ENCODE measurements at regions not wholly inside any gene's neighbourhood (a gene's known extent, or its start where the extent isn't known, plus 50 kb on each side); places are given as distances from the start of the nearest gene placed in this dataset.

DNA sequence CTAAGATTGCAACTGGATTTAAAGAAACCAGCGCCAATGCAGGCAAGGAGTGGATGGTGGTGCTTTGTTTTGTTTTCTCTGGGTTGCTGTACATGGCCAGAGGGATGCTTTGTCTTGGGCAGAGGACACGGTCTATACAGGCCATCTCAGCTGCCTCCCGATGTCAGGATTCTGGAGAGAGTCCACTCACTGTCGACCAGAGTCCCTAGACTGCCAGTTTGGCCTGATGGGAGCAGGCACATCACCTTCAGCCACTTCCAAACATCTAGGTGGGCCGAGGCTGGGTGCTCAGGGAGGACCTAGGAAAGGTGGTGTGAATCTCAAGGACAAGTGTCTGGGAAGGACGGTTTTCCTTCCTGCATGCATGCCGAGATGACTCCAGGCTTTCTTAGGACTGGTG lies 152.1 kb downstream of the BUB3 start:
- WGBS (ENCODE audit: insufficient coverage): 83% methylated on average over 6 of the region's 7 CpGs
- Histone ChIP-seq H3K9ac (ENCODE audit: insufficient read depth, low read length, poor library complexity, severe bottlenecking) (no peak overlapping the region), H3K4me3 (replicated peaks in 1 of 3; ENCODE audit: low read depth in 2 of 3, low read length in 3 of 3) (no peak overlapping the region), H4K20me1 (ENCODE audit: insufficient read depth, low read length) (no peaks in the 10 kb centered on the region), H3K27me3 (ENCODE audit: control insufficient read depth in 2 of 2, insufficient read depth in 2 of 2, low read length in 2 of 2) (no peaks in the 10 kb centered on the region), H3K4me1 (ENCODE audit: control insufficient read depth in 1 of 2, insufficient read depth in 2 of 2, low read length in 2 of 2) (no peaks in the 10 kb centered on the region), H3K4me2 (replicated peaks; ENCODE audit: extremely low read depth, low read length, poor library complexity, severe bottlenecking) (no peak overlapping the region), H2AFZ (ENCODE audit: insufficient read depth, low read depth, low read length, poor library complexity, severe bottlenecking) (no peak overlapping the region), H3K27ac (ENCODE audit: low read depth in 1 of 2, low read length in 2 of 2) (no peak overlapping the region), H3K36me3 (replicated peaks in 1 of 2; ENCODE audit: control insufficient read depth in 1 of 2, insufficient read depth in 2 of 2, low read length in 2 of 2) (no peaks in the 10 kb centered on the region), H3K9me3 (replicated peaks in 1 of 2; ENCODE audit: control insufficient read depth in 1 of 2, insufficient read depth in 1 of 2, low read length in 2 of 2) (peaks cover 0 to 5% of the 10 kb centered on the region in 2 donors), H3K79me2 (ENCODE audit: insufficient read depth, low read length) (no peaks in the 10 kb centered on the region)
- Mint-ChIP-seq H3K4me1 (no peaks in the 10 kb centered on the region), H3K27ac (no peak overlapping the region), H3K4me3 (no peak overlapping the region), H3K36me3 (no peaks in the 10 kb centered on the region), H3K9me3 (peaks cover 0 to 8% (median 1%) of the 10 kb centered on the region in 7 donors), H3K27me3 (ENCODE audit: low read depth in 3 of 3) (peaks cover 0 to 5% (median 3%) of the 10 kb centered on the region in 3 donors)
- intact Hi-C loops (cut with micrococcal nuclease): no loop called here
- DNase-seq: no peak
- TF ChIP-seq, protein P1, sequence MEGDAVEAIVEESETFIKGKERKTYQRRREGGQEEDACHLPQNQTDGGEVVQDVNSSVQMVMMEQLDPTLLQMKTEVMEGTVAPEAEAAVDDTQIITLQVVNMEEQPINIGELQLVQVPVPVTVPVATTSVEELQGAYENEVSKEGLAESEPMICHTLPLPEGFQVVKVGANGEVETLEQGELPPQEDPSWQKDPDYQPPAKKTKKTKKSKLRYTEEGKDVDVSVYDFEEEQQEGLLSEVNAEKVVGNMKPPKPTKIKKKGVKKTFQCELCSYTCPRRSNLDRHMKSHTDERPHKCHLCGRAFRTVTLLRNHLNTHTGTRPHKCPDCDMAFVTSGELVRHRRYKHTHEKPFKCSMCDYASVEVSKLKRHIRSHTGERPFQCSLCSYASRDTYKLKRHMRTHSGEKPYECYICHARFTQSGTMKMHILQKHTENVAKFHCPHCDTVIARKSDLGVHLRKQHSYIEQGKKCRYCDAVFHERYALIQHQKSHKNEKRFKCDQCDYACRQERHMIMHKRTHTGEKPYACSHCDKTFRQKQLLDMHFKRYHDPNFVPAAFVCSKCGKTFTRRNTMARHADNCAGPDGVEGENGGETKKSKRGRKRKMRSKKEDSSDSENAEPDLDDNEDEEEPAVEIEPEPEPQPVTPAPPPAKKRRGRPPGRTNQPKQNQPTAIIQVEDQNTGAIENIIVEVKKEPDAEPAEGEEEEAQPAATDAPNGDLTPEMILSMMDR (IDR thresholded peaks at IDR 0.05): no peak

DNA sequence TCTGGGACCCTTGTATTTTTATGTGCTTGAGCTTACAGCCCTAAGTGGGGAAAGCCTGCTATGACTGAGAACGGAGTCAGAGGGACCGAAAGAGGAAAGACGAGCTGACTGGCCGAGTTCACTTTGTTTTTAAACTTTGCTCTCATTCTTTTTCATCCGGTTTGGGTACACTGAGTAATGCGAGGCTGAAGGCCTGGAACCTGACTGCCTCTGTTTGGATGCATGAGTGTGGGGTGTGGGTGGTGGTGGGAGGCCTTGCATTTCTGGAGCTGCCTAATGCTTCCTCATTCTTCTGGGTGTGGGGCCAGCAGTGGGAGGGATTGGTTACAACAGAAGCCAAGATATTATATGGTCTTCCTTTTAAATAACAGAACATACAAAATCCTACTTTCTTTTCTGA lies 155.5 kb downstream of the BUB3 start:
- no peak overlapping the region for H3K4me3 ChIP-seq (replicated peaks in 1 of 3; ENCODE audit: low read depth in 2 of 3, low read length in 3 of 3)
- no peak for DNase-seq
- H3K36me3 Mint-ChIP-seq: no peaks in the 10 kb centered on the region
- intact Hi-C loops (cut with micrococcal nuclease): no loop called here
- no peak overlapping the region for H3K27ac Mint-ChIP-seq
- no peaks in the 10 kb centered on the region for H4K20me1 ChIP-seq (ENCODE audit: insufficient read depth, low read length)
- H3K36me3 ChIP-seq (replicated peaks in 1 of 2; ENCODE audit: control insufficient read depth in 1 of 2, insufficient read depth in 2 of 2, low read length in 2 of 2): no peaks in the 10 kb centered on the region
- no peaks in the 10 kb centered on the region for H3K9me3 ChIP-seq (replicated peaks in 1 of 2; ENCODE audit: control insufficient read depth in 1 of 2, insufficient read depth in 1 of 2, low read length in 2 of 2)
- H3K79me2 ChIP-seq (ENCODE audit: insufficient read depth, low read length): no peaks in the 10 kb centered on the region
- H3K4me3 Mint-ChIP-seq: no peak overlapping the region
- H3K27me3 Mint-ChIP-seq (ENCODE audit: low read depth in 3 of 3): peaks cover 0 to 3% (median 1%) of the 10 kb centered on the region in 3 donors
- no peak overlapping the region for H3K9ac ChIP-seq (ENCODE audit: insufficient read depth, low read length, poor library complexity, severe bottlenecking)
- TF ChIP-seq, protein P1 (IDR thresholded peaks at IDR 0.05): no peak
- H3K4me1 ChIP-seq (ENCODE audit: control insufficient read depth in 1 of 2, insufficient read depth in 2 of 2, low read length in 2 of 2): no peaks in the 10 kb centered on the region
- H2AFZ ChIP-seq (ENCODE audit: insufficient read depth, low read depth, low read length, poor library complexity, severe bottlenecking): no peak overlapping the region
- no peaks in the 10 kb centered on the region for H3K27me3 ChIP-seq (ENCODE audit: control insufficient read depth in 2 of 2, insufficient read depth in 2 of 2, low read length in 2 of 2)
- no peaks in the 10 kb centered on the region for H3K4me1 Mint-ChIP-seq
- no peaks in the 10 kb centered on the region for H3K9me3 Mint-ChIP-seq
- H3K27ac ChIP-seq (ENCODE audit: low read depth in 1 of 2, low read length in 2 of 2): no peak overlapping the region
- 70% methylated on average over 6 of the region's 6 CpGs for WGBS (ENCODE audit: insufficient coverage)
- H3K4me2 ChIP-seq (replicated peaks; ENCODE audit: extremely low read depth, low read length, poor library complexity, severe bottlenecking): no peak overlapping the region
